NK-92 treated with Interleukin-12 subunit alpha and Interleukin-12 subunit beta, amount 100 ng/mL, for 24 hours (cell line): ENCODE measurements at regions not wholly inside any gene's neighbourhood (a gene's known extent, or its start where the extent isn't known, plus 50 kb on each side); places are given as distances from the start of the nearest gene placed in this dataset.
"Not testable (repeated sequence)": the region's sequence is repeated elsewhere in the genome, so short reads cannot be mapped to it uniquely, and the experiment has no call there.

ENCODE experiments used
- DNase-seq: peaks from one replicate; lab custom pipeline; 2025; lab: John Stamatoyannopoulos, UW

GRCh38 chr4:28310926-28311325 is 1450.3 kb downstream of the STIM2 start:
- DNase-seq: no peak

- DNase-seq: not testable (repeated sequence)
Observed at GRCh38 chr4:28312497-28312896, 1451.9 kb downstream of the STIM2 start.

- DNase-seq: no peak
Observed at GRCh38 chr4:28313729-28314713, 1453.4 kb downstream of the STIM2 start.

GRCh38 chr4:28317221-28317620 is 1456.6 kb downstream of the STIM2 start:
- DNase-seq: no peak

- no peak for DNase-seq
Observed at GRCh38 chr4:28334249-28334648, 1473.6 kb downstream of the STIM2 start.

GRCh38 chr4:28341784-28342183 is 1481.1 kb downstream of the STIM2 start:
- no peak for DNase-seq

DNA sequence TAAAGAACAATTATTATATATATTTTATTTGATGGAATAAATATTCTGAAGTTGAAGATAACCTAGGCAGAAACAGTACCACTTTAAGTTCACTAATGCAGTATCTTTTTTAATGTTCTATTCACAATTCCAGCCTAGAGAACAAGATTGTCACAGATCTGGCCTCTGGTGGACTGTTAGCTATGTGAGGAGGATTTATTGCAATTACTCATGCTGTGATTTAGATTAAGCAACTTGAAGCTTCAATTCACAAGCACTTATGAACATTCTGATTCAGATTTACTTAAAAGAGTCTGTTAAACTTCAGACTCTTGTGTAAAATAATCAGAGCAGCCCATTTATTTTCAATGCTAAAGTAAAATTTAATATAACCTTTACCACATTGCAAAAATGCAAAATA is 1489.8 kb downstream of the STIM2 start:
- DNase-seq: no peak

DNA sequence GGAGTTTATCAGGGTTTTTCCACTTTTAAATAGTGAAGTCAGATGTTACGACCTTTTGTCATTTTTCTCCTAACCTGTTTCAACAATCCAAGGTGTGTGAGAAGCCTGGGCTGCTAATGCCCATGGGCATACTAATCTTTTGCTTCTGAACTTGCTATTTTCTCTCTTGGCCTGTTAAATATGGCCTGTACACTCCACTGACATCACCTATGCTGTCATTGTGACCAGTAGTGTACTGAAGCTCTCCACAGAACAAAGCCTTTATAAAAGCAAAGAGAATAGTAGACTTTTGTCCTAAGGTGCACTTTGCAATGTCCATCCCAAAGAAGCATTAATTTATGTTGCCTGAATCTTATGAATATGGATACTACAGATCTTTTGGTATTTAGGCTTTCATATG is 1490.5 kb downstream of the STIM2 start:
- no peak for DNase-seq

DNA sequence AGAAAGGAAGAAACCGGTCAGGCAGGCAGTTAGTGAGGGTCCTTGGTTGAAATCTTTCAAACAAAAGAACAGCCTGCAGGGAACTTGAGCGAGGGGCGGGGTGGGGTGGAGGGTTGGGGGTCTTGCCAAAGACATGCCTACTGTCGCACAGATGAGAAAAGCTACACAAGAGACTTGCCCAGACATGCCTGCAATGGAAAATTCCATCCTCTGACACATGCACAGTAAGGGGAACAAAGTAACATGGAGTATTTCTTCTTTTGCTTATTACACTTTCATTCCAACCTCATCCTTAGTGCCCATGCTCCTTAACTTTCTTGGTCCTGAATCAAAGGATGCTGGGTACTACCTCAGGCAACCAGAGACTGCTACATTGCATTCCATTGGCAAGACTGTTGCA is 1491.2 kb downstream of the STIM2 start:
- DNase-seq: no peak

DNA sequence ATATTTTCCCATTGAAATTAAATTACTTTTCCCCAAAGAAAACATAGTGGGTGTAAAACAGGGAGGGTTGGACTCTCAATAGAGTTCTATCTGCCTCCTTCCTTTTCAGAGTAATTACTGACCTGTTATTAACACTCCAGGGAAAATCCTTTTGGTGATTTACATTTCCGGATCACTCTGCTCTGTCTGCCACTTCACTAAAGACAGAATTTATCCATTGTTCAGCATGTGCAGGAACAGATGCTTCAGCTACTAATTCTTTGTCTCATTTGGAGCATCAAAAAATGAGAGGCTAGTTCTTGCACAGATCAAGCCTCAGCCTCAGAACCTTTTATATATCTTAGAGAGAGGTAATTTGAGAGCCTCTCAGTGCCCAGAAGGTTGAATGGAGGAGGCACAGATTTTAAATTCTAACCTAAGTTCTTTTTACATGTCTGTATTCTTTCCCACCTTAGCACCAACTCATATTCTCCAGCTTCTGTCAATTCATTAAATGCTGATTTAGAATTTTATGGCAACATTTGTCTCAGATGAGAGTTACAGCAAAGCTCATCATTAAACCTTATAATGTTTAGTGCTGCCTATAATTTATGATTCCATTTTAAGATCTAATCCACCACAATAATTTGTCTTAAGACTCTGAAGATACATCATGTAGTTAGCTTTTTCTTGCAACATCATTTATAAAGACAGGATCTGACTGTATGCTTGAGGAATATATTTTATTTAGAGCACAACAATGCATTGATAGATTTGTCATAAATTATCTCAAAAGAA is 1494.4 kb downstream of the STIM2 start:
- no peak for DNase-seq

- no peak for DNase-seq
Observed at GRCh38 chr4:28357990-28358389, 1497.3 kb downstream of the STIM2 start.

DNA sequence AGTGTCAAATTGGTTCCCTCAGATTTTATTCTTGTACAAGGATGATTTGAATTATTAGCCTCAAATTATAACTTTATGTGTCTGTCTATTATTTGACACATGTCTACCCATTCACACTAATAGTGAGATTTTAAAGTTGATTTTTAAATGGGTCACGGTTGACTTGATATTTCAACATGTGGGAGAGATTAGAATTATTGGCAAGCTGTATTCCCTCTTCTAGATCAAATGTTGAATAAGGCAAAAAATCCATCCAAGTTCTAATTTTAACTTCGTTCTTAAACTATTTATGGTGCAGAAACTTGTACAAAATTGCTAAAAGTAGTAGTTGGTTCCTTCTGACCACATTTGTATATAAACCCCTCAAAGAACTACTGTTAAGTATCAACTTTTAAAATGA is 1498.0 kb downstream of the STIM2 start:
- DNase-seq: no peak

GRCh38 chr4:28360681-28361080 is 1500.0 kb downstream of the STIM2 start:
- no peak for DNase-seq

GRCh38 chr4:28362169-28362568 is 1501.5 kb downstream of the STIM2 start:
- no peak for DNase-seq

- no peak for DNase-seq
Observed at GRCh38 chr4:28369499-28369898, 1508.9 kb downstream of the STIM2 start.

DNA sequence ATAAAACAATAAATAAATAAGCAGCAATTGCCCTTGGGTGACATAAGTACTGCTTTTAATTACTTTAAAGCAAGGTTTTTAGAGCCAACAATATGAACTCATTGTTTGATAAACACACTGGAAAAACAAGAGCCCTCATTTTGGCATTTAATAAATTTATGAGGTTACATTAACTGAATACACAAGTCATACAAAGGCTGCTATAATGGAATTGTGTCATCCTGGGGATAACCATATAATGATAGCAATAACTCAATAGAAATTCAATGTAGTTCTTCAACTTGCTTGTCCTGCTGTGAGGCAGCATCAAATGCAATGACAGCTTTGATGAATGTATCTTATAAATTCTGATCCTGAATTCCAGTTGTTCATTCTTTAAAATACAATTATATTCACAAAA is 1512.5 kb downstream of the STIM2 start:
- DNase-seq: no peak

- no peak for DNase-seq
Observed at GRCh38 chr4:28373601-28374000, 1513.0 kb downstream of the STIM2 start.

DNA sequence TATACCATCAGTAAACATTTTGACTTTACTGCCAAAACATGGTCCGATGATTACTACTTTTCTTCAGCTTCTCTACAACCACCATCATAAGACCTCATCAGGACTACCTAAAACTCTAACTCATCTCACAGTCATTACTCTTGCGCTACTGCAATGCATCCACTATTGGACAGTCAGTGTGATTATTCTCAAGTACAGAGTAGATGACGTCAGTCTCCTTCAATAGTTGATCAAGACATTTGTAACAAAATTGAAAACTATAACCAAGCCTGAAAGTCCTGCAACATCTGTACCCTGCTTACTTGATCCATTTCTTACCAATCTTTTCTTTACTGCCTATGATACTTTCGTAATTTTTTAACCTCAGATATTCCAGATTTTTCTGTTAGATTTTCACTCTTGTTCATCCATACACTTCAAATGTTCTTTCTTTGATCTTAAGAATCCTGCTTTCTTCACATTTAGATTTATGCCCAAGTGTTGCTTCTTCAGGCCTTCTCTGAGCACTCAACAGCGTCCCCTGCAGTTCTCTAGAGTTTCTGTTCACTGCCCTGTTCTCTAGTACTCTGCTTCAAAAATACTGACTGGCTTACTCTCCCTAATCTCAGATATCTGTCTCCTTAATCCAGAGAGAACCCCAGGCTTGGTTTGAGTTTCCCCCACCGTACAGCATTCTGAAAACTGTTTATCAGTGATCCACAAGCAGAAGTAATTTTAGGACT is 1517.6 kb downstream of the STIM2 start:
- DNase-seq: no peak

DNA sequence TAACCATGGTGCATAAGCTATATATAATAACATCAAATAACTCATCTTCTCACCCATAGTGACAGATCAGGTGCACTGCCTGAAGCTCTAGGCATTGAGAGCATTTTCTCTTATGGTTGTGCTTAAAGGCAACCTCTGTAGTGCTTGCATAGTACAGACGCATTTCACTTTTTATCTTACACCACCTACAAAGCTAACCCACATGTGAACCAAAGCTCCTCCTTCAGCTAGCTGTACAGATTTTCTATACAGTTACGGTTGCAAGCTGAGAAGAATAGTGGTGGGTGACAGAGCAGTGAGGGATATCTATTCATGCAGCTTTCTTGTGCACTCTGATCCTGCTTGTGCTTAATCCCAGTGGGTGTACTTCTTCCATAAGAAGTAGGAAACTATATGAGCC is 1525.2 kb downstream of the STIM2 start:
- DNase-seq: no peak

GRCh38 chr4:28386776-28387175 is 1526.1 kb downstream of the STIM2 start:
- DNase-seq: no peak

DNA sequence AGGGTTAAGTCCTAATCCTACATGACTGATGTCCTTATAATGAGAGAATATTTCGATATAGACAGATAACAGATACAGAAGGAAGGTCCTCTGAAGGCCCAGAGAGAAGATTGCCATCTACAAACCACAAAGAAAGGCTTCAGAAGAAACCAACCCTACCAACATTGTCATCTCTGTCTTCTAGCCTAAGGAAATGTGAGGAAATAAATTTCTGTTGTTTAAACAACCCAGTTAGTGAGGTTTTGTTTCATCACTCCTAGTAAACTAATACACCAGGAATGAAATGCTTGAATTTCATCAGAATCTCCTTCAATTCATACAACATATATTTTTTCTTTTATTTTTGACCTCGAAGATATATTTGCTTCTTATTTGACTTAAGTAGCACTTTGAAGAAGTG is 1527.8 kb downstream of the STIM2 start:
- no peak for DNase-seq

DNA sequence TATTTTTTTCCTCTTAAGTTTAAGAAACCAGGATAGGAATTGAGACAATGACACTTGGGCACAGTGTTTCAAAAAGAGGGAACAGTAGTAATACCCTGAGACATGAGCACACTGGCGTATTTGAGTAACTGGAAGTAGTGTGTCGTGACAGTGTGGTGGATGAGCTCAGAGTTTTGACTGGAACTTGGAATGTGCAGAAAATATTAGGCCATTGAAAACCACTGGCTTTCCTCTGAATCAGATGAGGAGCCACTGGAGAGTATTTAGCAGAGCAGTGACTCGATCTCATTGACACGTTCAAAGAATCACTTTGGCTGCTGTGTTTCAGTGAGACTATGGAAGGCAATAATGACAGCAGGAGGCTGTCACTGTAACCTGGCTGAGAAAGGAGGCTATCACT is 1531.2 kb downstream of the STIM2 start:
- DNase-seq: no peak
